Spleen (tissue), 7 donors: ENCODE measurements at regions not wholly inside any gene's neighbourhood (a gene's known extent, or its start where the extent isn't known, plus 50 kb on each side); places are given as distances from the start of the nearest gene placed in this dataset.

Source experiments
- POLR2A ChIP-seq, 3 donors: fragments of 450-650 bp; IDR thresholded peaks; one replicate each; pipeline ENCODE4 v1.5.1; 2017; ENCODE audit warnings: antibody characterized with exemption in 3 of 3, mild to moderate bottlenecking in 1 of 3
- TF ChIP-seq, protein P1 (sequence below), 11 experiments: fragments of 200-600 bp in 7 of 11; fragments of 450-650 bp in 4 of 11; sonication (generic) in 4 of 11; IDR thresholded peaks in 8 of 11; conservative IDR thresholded peaks in 3 of 11; 1 replicate in 7 of 11; 2 replicates in 4 of 11; pipeline versions ENCODE4 v1.4.0 to v1.8.0; 2016 to 2021; ENCODE audit warnings: antibody characterized with exemption in 11 of 11, inconsistent platforms in 4 of 11, mild to moderate bottlenecking in 1 of 11
- donor health status: DM: no; HTN: no; CAD: no; lungs with moderate emphysema.
- donor health status: DM: no; HTN: no; CAD: no.
- donor health status: DM: no; HTN: no; CAD: no.

DNA sequence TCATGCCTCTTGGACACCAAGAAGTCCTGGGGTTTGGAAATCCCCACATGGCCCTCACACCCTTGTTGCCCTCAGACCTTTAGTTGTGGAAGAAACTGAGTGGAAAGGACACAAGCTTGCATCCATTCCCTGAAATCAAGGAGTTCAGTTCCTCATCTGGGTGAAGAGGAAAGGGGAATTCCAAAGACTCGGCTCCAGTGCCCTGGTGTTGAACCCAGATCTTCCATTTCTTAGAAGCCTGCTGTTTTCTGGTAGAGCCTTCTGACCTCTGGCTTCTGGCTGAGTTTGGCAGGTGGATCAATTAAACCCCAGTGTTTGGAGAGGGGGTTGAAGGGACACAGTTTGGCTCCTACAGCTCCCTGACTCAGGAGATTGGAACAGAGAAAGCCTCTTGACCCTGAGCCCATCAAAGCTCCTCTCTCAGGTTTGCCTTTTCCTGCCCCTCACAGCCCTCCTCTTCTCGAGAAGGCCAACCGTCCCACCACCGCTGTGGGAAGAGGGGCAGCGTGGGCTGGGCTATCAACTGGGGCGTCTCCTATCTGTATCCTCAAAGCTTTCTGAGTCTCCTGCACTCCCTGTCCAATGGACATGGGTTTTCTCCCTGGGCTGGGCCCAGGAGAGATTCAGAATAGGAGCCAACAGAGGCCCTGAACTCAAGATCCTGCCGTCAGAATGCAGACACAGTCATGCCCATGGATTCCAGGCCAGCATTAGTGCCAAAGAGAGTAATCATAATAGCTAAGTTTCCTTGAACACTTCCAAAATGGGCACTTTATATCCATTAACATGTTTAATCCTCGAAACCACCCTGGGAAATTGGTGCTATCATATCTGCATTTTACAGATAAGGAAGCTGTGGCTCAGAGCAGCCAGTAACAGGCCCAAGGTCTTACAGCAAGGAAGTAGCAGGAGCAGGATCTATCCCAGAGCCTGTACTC is 146.2 kb downstream of the VEGFA start:
- TF ChIP-seq POLR2A (IDR thresholded peaks at IDR 0.05), result no peak
- TF ChIP-seq, protein P1, sequence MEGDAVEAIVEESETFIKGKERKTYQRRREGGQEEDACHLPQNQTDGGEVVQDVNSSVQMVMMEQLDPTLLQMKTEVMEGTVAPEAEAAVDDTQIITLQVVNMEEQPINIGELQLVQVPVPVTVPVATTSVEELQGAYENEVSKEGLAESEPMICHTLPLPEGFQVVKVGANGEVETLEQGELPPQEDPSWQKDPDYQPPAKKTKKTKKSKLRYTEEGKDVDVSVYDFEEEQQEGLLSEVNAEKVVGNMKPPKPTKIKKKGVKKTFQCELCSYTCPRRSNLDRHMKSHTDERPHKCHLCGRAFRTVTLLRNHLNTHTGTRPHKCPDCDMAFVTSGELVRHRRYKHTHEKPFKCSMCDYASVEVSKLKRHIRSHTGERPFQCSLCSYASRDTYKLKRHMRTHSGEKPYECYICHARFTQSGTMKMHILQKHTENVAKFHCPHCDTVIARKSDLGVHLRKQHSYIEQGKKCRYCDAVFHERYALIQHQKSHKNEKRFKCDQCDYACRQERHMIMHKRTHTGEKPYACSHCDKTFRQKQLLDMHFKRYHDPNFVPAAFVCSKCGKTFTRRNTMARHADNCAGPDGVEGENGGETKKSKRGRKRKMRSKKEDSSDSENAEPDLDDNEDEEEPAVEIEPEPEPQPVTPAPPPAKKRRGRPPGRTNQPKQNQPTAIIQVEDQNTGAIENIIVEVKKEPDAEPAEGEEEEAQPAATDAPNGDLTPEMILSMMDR (IDR thresholded peaks at IDR 0.05 in 8 of 11, conservative IDR thresholded peaks at IDR 0.05 in 3 of 11), result no peak
